HG03139 (cell line): ENCODE measurements at regions not wholly inside any gene's neighbourhood (a gene's known extent, or its start where the extent isn't known, plus 50 kb on each side); places are given as distances from the start of the nearest gene placed in this dataset.

ENCODE experiments used
- ATAC-seq: cut with Tn5 transposase; IDR thresholded peaks from one replicate; pipeline ENCODE4 v1.9.1; 2021; ENCODE audit not compliant: unreplicated experiment

GRCh38 chr5:158413122-158413680, 554.3 kb upstream of the CLINT1 start:
- ATAC-seq = no peak

GRCh38 chr5:158410976-158411375, 552.0 kb upstream of the CLINT1 start:
- no peak for ATAC-seq

GRCh38 chr5:158409507-158409906, 550.6 kb upstream of the CLINT1 start:
- ATAC-seq = no peak

GRCh38 chr5:158407824-158408195, 548.9 kb upstream of the CLINT1 start:
- no peak for ATAC-seq

- no peak for ATAC-seq
Measured at GRCh38 chr5:158406884-158407823, 548.2 kb upstream of the CLINT1 start.

GRCh38 chr5:158398360-158399201, 539.6 kb upstream of the CLINT1 start:
- ATAC-seq = peak; percentile 87

- ATAC-seq = no peak
Measured at GRCh38 chr5:158397278-158397677, 538.3 kb upstream of the CLINT1 start.

- ATAC-seq = no peak
Measured at GRCh38 chr5:158394102-158394501, 535.2 kb upstream of the CLINT1 start.

- ATAC-seq = no peak
Measured at GRCh38 chr5:158393457-158393856, 534.5 kb upstream of the CLINT1 start.

GRCh38 chr5:158392753-158393152, 533.8 kb upstream of the CLINT1 start:
- ATAC-seq = no peak

GRCh38 chr5:158390577-158390976, 531.6 kb upstream of the CLINT1 start:
- ATAC-seq = no peak

GRCh38 chr5:158389786-158390185, 530.8 kb upstream of the CLINT1 start:
- no peak for ATAC-seq

GRCh38 chr5:158388021-158388420, 529.1 kb upstream of the CLINT1 start:
- no peak for ATAC-seq

GRCh38 chr5:158387499-158387898, 528.6 kb upstream of the CLINT1 start:
- ATAC-seq = no peak

- ATAC-seq = no peak
Measured at GRCh38 chr5:158385982-158386381, 527.0 kb upstream of the CLINT1 start.

- no peak for ATAC-seq
Measured at GRCh38 chr5:158384535-158385481, 525.9 kb upstream of the CLINT1 start.

- ATAC-seq = no peak
Measured at GRCh38 chr5:158383486-158383885, 524.5 kb upstream of the CLINT1 start.

GRCh38 chr5:158382473-158382872, 523.5 kb upstream of the CLINT1 start:
- peak; percentile 85 for ATAC-seq

GRCh38 chr5:158381614-158382160, 522.7 kb upstream of the CLINT1 start:
- ATAC-seq = no peak

- no peak for ATAC-seq
Measured at GRCh38 chr5:158380661-158381060, 521.7 kb upstream of the CLINT1 start.
